Stimulated activated CD4-positive, alpha-beta T cell treated with anti-CD3 and anti-CD28 coated beads, Interleukin-4, amount 100 ng/mL, for 48 hours (primary cell): ENCODE measurements at regions not wholly inside any gene's neighbourhood (a gene's known extent, or its start where the extent isn't known, plus 50 kb on each side); places are given as distances from the start of the nearest gene placed in this dataset.

ENCODE experiments used
- DNase-seq, 2 donors: peaks; one replicate each; pipeline ENCODE4 v3.0.0-alpha.2; 2020; ENCODE audit warnings: low read depth in 2 of 2

GRCh38 chr11:80451105-80451504, 1010.3 kb upstream of the TENM4 start:
- no peak for DNase-seq

- no peak for DNase-seq
These were observed 1007.9 kb upstream of the TENM4 start for GRCh38 chr11:80448709-80449108.

DNA sequence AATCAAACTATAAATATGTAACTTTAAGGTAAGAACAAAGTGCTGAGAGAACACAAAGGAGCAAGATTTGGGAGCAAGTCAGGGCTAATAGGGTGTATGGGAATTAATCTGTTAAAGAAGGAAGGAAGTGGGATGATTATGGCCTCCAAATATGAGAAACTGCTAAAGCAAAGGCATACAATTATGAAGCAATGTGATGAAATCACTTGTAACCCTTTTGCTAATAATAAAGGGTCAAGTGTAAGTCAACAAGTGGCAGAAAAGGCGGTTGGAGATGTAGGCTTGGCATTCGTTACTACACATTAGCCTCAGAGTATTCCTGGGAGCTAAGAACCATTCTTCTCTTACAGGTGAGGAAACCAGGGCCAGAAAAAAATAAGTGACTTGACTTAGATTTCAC, 1002.3 kb upstream of the TENM4 start:
- no peak for DNase-seq

- DNase-seq = no peak
These were observed 1001.0 kb upstream of the TENM4 start for GRCh38 chr11:80441821-80442220.

- no peak for DNase-seq
These were observed 1000.0 kb upstream of the TENM4 start for GRCh38 chr11:80440835-80441234.

- DNase-seq = no peak
These were observed 995.7 kb upstream of the TENM4 start for GRCh38 chr11:80436547-80436946.

GRCh38 chr11:80435345-80435744, 994.5 kb upstream of the TENM4 start:
- DNase-seq = no peak

- no peak for DNase-seq
These were observed 991.2 kb upstream of the TENM4 start for GRCh38 chr11:80432057-80432456.

- DNase-seq = no peak
These were observed 983.3 kb upstream of the TENM4 start for GRCh38 chr11:80424012-80424695.

DNA sequence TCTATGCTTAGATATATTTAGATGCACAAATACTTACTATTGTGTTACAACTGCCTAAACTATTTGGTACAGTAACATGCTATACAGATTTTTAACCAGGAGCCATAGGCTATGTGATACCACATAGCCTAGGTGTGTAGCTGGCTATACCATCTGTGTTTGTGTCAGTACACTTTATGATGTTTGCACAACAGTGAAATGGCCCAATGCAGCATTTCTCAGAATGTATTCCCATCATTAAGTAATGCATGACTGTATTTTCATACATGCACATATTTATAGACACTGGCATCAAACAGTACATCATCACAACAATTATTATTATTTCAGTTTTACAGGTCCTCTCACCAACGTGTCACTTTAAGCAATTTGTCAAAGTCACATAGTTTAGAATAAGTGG, 979.5 kb upstream of the TENM4 start:
- no peak for DNase-seq

DNA sequence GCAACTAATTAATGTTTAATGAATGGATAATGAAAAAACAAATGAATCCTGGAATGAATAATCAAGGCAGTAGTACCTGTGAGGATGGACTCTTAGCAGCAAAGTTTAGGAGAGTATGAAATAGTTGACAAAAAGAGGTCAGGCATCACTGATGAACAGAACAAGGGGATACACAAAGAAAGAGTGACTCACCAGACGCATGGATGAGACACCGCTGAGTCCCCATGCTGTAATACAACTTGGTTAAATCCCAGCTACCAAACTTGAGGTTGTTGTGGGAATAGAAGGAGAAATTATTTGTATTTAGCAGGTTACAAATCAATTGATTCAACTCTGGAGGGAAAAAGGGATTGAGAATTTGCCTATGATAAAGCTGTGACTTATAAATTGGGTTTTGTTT, 976.9 kb upstream of the TENM4 start:
- no peak for DNase-seq

GRCh38 chr11:80415580-80415979, 974.8 kb upstream of the TENM4 start:
- DNase-seq = no peak

DNA sequence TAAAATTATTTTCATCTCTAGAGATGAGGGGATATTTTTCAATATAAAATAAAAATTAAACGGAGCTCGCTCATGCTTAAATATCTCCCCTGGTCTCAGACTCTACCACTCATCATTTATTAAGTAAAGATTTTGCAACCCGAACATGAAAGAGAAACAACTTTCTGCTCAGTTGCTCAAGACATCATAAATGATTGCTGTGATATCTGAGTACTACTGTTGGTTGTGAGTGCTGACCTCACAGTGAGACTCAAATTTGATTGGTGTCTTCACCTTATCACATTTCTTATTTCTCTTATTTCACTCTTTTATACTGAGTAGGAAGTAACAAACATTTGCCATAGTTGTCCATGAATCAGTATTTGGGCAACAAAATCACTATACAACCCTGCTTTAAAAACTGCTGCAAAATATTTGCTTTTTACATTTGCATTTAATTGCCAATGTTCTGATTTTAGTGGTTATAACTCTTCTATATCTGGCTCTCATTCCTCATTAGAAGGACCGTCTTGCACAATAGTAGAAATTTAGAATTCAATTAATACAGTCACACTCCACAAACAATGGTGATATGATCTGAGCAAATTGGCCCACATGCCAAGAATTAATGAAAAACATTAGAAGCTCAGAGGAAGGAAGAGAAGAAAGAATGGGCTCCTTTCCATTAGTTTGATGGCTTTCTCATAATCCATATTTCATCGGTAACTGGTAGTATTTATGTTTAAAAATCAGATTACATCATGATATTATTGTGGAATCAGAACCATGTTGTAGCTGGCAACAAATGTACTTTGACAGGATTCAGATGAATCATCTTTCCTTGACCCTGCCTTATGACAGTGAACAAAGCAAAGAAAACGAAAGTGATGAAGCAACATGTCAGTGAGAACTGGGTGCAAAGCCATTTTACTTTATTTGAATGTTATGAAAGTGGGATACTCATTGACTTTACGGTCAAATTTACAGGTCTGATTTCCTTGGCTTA, 973.6 kb upstream of the TENM4 start:
- no peak for DNase-seq

- DNase-seq = no peak
These were observed 971.8 kb upstream of the TENM4 start for GRCh38 chr11:80412604-80413003.

DNA sequence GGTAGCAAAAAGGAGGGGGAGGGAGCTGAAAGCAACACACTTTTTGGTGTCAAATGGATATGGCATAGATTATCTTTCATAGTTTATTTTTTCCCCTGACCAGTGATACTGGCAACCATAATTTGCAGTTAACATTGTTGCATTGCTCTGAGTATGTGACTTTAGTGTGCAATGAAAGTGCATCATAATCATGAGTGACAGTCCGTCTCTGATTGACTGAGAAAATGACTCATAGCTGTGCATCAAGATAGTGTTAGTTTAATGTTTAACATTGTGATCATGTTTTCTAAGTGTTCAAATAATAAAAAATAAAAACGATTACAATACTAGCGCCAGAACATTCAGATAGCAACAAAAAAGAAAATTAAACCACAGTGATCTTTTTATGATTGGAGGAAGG, 952.4 kb upstream of the TENM4 start:
- DNase-seq = no peak

DNA sequence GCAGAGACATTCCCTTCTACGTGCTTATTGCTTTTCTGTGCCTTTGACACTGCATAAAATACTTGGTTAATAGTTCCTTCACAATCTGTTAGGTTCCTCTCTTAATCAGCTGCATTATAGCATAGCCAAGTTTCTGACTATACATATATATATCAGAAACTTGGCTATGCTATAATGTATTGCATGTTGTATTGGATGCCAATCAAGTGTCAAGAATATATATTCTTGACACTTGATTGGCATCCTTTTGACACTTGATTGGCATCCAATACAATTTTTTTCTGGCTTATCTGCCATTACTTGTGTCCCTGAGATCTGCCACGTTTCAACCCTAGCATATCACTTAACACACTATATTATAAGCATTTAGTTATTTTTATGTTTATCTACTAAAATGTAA, 949.7 kb upstream of the TENM4 start:
- no peak for DNase-seq

- DNase-seq = no peak
These were observed 947.7 kb upstream of the TENM4 start for GRCh38 chr11:80388536-80388935.

DNA sequence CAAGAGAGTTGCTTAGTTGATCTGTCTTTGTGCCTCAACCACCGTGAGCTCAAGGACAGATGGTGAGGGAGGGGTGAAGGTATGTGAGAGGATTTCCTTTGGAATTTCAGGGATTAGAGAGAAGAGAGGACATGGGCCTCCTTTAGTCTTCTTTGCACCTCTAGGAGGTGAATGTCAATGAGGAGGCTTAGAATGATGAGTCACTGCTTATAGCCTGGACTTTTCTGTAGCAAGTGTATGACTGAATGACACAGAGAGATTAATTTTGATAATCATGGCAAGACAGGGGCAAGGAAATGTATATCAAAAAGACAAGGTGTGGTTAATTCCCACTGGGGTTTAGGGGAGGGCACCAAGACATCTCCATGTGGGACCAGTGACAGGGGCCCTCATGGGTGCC, 947.3 kb upstream of the TENM4 start:
- DNase-seq = no peak

DNA sequence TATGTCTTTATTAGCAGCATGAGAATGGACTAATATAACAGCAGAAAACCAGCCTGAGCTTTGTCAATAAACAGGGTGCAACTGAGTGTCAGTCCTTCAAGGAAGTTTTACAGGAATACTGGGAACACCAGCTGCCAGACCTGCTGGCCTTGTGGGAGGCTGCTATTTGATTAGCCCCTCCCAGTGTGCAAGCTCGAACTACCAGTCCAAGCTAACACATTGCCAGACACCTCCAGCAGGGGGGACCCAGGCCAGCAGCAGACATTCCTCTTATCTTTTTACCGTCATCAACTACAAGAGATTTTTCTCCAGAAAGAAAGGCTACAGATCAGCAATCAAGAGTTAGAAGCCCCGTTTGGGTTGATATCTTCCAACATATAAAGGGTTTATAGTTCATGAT, 942.8 kb upstream of the TENM4 start:
- no peak for DNase-seq

- DNase-seq = no peak
These were observed 938.9 kb upstream of the TENM4 start for GRCh38 chr11:80379620-80380278.

GRCh38 chr11:80371931-80372330, 931.1 kb upstream of the TENM4 start:
- DNase-seq = no peak

- no peak for DNase-seq
These were observed 925.1 kb upstream of the TENM4 start for GRCh38 chr11:80365980-80366379.
